ENCODE measurements at regions not wholly inside any gene's neighbourhood (a gene's known extent, or its start where the extent isn't known, plus 50 kb on each side); places are given as distances from the start of the nearest gene placed in this dataset.

GRCh38 chr1:234683861-234684632 is 74.1 kb upstream of the IRF2BP2 start (continued):
- TF ChIP-seq ZNF121 (CRISPR knock-in tag; IDR thresholded peaks at IDR 0.05) = peak; percentile 52; the same call in 1 of the 2 replicates
- peak; percentile 67; the same call in 1 of the 2 replicates for TF ChIP-seq ZNF605 (CRISPR knock-in tag; IDR thresholded peaks at IDR 0.05)
- no peak for TF ChIP-seq RFX5 (IDR thresholded peaks at IDR 0.05; ENCODE audit: low read depth, low read length)
- TF ChIP-seq ZNF441 (CRISPR knock-in tag; IDR thresholded peaks at IDR 0.05; ENCODE audit: borderline replicate concordance) = no peak
- TF ChIP-seq ZBTB33 (CRISPR knock-in tag; IDR thresholded peaks at IDR 0.05) = peak; percentile 68
- TF ChIP-seq ZNF772 (CRISPR knock-in tag; IDR thresholded peaks at IDR 0.05) = no peak
- peak; percentile 42; the same call in 1 of the 2 replicates for TF ChIP-seq ZNF878 (CRISPR knock-in tag; IDR thresholded peaks at IDR 0.05)
- no peak for TF ChIP-seq ZNF512 (CRISPR knock-in tag; IDR thresholded peaks at IDR 0.05)
- peak; percentile 75 for TF ChIP-seq ZNF205 (CRISPR knock-in tag; IDR thresholded peaks at IDR 0.05)
- TF ChIP-seq ZNF30 (CRISPR knock-in tag; IDR thresholded peaks at IDR 0.05) = no peak
- no peak for TF ChIP-seq ZNF350 (CRISPR knock-in tag; IDR thresholded peaks at IDR 0.05; ENCODE audit: borderline replicate concordance, low read depth)
- TF ChIP-seq SKIL (CRISPR knock-in tag; IDR thresholded peaks at IDR 0.05; ENCODE audit: borderline replicate concordance) = peak; percentile 53; the same call in 1 of the 2 replicates
- TF ChIP-seq ZNF557 (CRISPR knock-in tag; IDR thresholded peaks at IDR 0.05) = peak; percentile 53; the same call in 1 of the 2 replicates
- TF ChIP-seq EED (CRISPR knock-in tag; IDR thresholded peaks at IDR 0.05) = no peak
- TF ChIP-seq KMT2A (CRISPR knock-in tag; IDR thresholded peaks at IDR 0.05) = peak; percentile 53; the same call in 1 of the 2 replicates
- TF ChIP-seq ZNF563 (CRISPR knock-in tag; IDR thresholded peaks at IDR 0.05) = no peak
- peak in 1 of 2 experiments; percentile 53; a peak in 2 of 4 replicates for TF ChIP-seq HMGXB4 (CRISPR knock-in tag; IDR thresholded peaks at IDR 0.05; ENCODE audit: borderline replicate concordance in 1 of 2, low read depth in 1 of 2)
- no peak for TF ChIP-seq ZNF576 (CRISPR knock-in tag; IDR thresholded peaks at IDR 0.05)
- peak; percentile 50; the same call in 1 of the 2 replicates for TF ChIP-seq KLF11 (CRISPR knock-in tag; IDR thresholded peaks at IDR 0.05)
- no peak for TF ChIP-seq SAFB2 (CRISPR knock-in tag; IDR thresholded peaks at IDR 0.05; ENCODE audit: borderline replicate concordance, low read depth)
- no peak for TF ChIP-seq SRF (IDR thresholded peaks at IDR 0.05; ENCODE audit: low read depth, low read length)
- TF ChIP-seq ARNT (IDR thresholded peaks at IDR 0.05) = no peak
